ENCODE measurements at regions not wholly inside any gene's neighbourhood (a gene's known extent, or its start where the extent isn't known, plus 50 kb on each side); places are given as distances from the start of the nearest gene placed in this dataset.

DNA sequence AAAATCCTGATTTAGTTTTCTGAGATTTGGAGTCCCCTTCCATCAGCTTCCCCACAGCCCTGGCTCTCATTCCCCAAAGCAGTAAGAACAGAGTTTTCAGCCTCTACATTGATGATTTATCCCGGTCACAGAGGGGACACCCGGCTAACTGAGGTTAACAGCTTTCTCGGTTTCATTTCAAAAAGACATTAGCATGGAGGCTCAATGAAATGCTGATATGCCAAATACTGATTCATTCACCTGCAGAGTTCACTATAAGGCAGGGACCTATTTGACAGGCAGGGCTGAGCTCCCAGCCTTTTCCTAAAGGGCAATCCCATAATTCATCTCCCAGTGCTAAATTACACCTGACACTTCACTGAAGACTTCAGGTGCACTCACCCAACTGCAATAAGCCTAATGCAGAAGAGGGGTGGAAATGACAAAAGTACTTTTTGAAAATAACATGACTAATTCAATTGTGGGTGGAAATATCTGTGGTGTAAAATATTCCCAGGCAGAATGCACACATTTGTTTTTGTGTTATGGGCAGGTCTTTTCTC is 99.8 kb upstream of the PMFBP1 start:
- TF ChIP-seq, protein P1, sequence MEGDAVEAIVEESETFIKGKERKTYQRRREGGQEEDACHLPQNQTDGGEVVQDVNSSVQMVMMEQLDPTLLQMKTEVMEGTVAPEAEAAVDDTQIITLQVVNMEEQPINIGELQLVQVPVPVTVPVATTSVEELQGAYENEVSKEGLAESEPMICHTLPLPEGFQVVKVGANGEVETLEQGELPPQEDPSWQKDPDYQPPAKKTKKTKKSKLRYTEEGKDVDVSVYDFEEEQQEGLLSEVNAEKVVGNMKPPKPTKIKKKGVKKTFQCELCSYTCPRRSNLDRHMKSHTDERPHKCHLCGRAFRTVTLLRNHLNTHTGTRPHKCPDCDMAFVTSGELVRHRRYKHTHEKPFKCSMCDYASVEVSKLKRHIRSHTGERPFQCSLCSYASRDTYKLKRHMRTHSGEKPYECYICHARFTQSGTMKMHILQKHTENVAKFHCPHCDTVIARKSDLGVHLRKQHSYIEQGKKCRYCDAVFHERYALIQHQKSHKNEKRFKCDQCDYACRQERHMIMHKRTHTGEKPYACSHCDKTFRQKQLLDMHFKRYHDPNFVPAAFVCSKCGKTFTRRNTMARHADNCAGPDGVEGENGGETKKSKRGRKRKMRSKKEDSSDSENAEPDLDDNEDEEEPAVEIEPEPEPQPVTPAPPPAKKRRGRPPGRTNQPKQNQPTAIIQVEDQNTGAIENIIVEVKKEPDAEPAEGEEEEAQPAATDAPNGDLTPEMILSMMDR (IDR thresholded peaks at IDR 0.05; ENCODE audit: poor library complexity, severe bottlenecking), result no peak
- TF ChIP-seq EZH2 (IDR thresholded peaks at IDR 0.05; ENCODE audit: borderline replicate concordance, insufficient read depth, low read length, poor library complexity, severe bottlenecking) (no peak), EP300 (conservative IDR thresholded peaks at IDR 0.05; ENCODE audit: poor library complexity, severe bottlenecking) (no peak), POLR2AphosphoS5 (IDR thresholded peaks at IDR 0.05) (no peak), REST (IDR thresholded peaks at IDR 0.05; ENCODE audit: borderline replicate concordance) (no peak), TAF1 (IDR thresholded peaks at IDR 0.05; ENCODE audit: low read depth) (no peak), SMC3 (conservative IDR thresholded peaks at IDR 0.05; ENCODE audit: poor library complexity) (no peak), RAD21 (conservative IDR thresholded peaks at IDR 0.05) (no peak)
